A172 (cell line): ENCODE measurements at regions not wholly inside any gene's neighbourhood (a gene's known extent, or its start where the extent isn't known, plus 50 kb on each side); places are given as distances from the start of the nearest gene placed in this dataset.
"Not testable (repeated sequence)": the region's sequence is repeated elsewhere in the genome, so short reads cannot be mapped to it uniquely, and the experiment has no call there.

ENCODE experiments used
- DNase-seq: peaks from one replicate; pipeline ENCODE4 v3.0.0-alpha.2; 2015; ENCODE audit warnings: low spot score

- DNase-seq: no peak
Measured at GRCh38 chr7:34486371-34486770, 171.6 kb upstream of the NPSR1 start.

- no peak for DNase-seq
Measured at GRCh38 chr7:34487391-34488115, 170.5 kb upstream of the NPSR1 start.

- DNase-seq: no peak
Measured at GRCh38 chr7:34488766-34489165, 169.3 kb upstream of the NPSR1 start.

DNA sequence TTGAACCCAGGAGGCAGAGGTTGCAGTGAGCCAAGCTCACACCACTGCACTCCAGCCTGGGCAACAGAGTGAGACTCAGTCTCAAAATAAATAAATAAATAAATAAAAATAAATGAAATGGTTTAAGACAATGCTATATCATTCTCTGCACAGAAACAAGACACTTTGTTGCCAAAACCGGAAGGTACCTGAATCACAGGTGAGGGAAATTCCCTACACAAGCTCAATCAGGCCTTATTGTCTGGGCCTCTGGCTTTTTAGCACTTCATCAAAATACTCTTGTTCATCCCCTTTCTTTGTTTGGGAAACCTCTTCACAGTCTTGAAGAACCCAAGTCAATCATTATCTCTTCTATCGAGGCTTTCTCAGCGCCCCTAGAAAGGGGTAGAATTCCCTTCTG lies 166.1 kb upstream of the NPSR1 start:
- no peak for DNase-seq

- no peak for DNase-seq
Measured at GRCh38 chr7:34493752-34494151, 164.3 kb upstream of the NPSR1 start.

DNA sequence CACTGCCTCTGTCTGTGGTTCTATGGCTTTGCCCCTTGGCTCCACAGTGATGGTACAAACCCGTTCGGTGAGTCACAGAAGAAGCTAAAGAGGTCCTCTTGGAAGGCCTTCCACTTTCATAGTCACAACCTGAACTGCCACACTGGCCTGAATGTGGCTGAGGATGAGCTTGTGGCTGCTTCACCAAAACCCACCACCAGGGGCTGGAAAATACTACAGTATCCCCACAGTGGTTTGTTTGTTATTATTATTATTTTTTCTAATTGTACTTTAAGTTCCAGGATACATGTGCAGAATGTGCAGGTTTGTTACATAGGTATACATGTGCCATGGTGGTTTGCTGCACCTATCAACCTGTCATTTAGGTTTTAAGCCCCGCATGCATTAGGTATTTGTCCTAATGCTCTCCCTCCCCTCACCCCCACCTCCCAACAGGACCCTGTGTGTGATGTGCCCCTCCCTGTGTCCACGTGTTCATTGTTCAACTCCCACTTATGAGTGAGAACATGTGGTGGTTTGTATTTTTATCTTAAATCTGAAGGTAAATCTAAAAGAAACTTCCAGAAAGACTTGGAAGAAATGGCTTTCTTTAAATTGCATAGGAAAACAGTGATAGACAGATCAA lies 160.8 kb upstream of the NPSR1 start:
- no peak for DNase-seq

DNA sequence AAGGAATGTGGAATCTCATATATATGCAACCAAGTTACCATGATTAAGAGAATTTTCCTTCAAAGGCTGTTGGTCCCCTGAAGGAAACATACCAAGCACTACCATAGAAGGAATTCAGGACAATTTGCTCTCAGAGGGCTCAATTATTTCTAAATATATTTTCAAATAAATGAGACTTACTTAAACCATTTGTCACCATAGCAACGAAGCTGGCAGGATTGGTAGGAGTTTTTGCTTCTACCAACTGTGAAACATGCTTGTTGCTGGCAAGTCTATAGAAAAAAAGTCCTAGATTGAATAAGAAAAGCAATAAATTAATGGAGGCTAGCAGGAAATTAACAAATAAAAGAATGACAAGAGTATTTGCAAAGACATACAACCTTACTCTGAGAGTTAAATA lies 156.9 kb upstream of the NPSR1 start:
- DNase-seq: no peak

GRCh38 chr7:34507191-34507590 lies 150.8 kb upstream of the NPSR1 start:
- no peak for DNase-seq

GRCh38 chr7:34523226-34523918 lies 134.6 kb upstream of the NPSR1 start:
- peak; percentile 86 for DNase-seq

DNA sequence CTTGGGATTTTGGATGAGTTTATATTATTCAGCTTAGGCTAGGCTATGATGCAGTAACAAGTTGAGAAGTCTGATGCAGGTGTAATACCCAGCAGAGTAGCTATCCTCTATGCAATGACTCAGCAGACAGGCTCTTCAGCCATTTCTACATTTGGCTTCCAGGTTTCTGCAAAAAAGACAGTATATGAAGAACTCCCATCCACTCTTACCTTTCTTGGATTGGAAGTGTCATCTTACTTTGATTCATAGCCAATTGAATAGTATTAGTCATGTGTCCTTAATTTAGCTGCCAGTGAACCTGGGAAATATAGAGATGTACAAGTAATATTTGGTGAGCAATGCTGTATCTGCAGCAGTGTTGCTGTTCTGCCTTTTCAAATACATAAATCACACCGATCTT lies 127.8 kb upstream of the NPSR1 start:
- peak; percentile 46 for DNase-seq

- no peak for DNase-seq
Measured at GRCh38 chr7:34539003-34539402, 119.0 kb upstream of the NPSR1 start.

DNA sequence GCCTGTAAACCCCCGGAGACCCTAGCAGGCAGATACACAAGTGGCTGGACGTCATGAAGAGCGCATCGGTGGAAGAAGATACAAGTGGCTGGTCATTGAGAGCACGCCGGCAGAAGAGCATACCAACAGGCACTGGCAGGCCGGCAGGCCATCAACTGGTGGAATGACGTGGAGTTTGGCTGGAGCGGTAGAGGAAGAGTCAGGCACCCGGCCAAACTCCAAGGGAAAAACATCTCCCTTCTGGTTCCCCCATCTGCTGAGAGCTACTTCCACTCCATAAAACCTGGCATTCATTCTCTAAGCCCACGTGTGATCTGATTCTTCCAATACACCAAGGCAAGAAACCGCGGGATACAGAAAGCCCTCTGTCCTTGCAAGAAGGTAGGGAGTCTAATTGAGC lies 113.4 kb upstream of the NPSR1 start:
- DNase-seq: no peak

DNA sequence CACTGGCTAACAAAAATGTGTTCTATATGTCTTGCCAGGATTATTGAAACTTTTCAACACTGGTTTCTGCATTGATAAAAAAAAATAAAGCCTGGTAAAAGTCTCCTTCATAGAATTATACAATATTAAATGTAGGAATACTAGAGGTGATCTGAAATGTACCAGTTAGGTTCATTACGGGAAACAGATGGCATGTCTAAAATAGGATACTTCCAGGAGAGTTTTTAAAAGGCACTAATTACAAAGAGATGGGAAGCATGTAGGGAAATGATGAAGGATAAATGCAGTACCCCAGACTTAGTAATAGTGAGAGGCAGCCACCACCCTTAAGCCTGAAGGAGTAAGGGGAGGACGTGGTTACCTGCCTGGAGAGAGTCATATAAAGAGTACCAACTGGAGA lies 107.0 kb upstream of the NPSR1 start:
- DNase-seq: no peak

- no peak for DNase-seq
Measured at GRCh38 chr7:34552502-34552901, 105.5 kb upstream of the NPSR1 start.

DNA sequence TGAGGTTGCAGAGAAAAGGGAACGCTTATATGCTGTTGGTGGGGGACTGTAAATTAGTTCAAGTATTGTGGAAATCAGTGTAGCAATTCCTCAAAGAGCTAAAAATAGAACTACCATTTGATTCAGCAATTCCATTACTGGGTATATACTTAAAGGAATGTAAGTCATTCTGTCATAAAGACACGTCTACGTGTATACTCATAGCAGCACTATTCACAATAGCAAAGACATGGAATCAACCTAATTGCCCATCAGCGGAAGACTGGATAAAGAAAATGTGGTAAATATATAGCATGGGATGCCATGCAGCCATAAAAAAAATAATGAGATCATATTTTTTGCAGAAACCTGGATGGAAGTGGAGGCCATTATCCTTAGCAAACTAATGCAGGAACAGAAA lies 100.0 kb upstream of the NPSR1 start:
- DNase-seq: no peak

GRCh38 chr7:34564091-34564490 lies 93.9 kb upstream of the NPSR1 start:
- DNase-seq: no peak

GRCh38 chr7:34567906-34568305 lies 90.1 kb upstream of the NPSR1 start:
- no peak for DNase-seq

DNA sequence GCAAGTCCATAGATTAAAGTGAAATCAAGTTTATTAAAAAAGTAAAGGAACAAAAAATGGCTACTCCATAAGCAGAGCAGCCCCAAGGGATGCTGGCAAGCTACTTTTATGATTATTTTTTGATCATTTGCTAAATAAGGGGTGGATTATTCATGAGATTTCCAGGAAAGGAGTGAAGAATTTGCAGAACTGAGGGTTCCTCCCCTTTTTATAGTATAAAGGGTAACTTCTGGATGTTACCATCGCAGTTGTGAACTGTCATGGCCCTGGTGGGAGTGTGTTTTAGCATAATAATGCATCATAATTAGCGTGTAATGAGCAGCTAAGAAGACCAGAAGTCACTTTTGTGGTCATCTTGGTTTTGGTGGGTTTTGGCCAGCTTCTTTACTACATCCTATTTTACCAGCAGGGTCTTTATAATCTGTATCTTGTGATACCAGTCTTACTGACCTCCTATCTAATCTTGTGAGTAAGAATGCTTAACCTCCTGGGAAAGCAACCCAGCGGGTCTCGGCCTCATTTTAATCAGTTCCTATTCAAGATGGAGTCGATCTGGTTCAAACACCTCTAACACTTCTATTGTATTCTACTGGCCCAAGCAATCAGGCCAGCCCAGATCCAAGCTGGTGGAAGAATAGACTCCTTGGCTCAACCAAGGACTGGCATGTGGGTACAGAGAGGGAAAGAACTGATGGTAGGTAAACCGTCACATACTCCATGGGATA lies 87.9 kb upstream of the NPSR1 start:
- no peak for DNase-seq

DNA sequence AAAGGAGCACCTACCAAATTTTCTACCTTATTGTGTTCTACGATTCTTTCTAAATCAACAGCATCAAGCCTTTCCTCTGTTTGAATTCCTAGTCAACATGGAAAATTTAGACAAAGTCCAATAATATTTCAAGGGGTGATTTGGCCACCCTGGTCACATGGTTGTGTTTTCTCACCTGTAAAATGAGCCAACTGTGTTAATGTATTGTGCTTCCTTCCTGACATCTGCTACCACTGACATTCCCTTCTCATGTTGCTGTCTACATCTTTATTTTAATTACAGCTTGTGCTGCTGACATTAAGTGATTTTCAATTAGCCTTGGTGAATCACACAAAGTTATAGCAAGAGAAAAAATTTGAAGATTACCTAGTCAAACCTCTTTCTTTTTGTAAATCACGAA lies 83.0 kb upstream of the NPSR1 start:
- no peak for DNase-seq

- not testable (repeated sequence) for DNase-seq
Measured at GRCh38 chr7:34577934-34578333, 80.1 kb upstream of the NPSR1 start.

DNA sequence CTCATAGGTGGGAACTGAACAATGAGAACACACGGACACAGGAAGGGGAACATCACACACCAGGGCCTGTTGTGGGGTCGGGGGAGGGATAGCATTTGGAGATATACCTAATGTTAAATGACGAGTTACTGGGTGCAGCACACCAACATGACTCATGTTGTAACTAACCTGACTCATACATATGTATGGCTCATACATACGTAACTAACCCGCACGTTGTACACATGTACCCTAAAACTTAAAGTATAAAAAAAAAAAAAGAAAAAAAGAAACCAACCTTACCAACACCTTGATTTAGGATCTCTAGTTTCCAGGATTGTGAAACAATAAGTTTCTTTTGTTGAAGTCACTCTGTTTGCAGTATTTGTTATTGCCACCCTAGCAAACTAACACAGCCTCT lies 76.3 kb upstream of the NPSR1 start:
- not testable (repeated sequence) for DNase-seq

DNA sequence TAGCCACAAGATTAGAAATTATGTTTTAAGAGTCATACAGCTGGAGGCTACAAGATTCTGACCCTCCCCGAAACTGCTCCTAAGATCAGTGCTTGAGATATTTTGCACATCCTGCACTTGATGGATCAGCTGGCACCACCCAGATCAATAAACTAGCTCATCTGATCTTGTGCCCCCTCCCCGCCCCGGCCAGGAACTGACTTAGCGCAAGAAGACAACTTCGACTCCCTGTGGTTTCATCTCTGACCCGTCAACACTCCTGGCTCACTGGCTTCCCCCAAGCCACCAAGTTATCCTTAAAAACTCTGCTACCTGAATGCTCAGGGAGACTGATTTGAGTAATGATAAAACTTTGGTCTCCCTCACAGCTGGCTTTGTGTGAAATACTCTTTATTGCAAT lies 73.5 kb upstream of the NPSR1 start:
- no peak for DNase-seq

DNA sequence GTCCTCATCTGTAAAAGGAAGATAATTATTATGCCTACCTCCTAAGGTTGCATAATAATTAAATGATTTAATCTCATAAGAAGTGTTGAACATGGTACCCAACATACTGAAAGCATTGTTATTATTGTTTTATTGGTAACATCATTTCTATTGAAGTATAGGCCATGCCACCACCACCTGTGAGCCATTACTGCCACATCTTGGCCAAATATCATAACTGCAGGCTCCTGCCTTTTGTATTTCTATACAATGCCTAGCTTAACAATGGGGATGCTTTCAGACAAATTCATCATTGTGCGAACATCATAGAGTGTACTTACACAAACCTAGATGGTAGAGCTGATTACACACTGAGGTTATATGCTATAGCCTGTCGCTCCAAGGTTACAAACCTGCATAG lies 61.1 kb upstream of the NPSR1 start:
- DNase-seq: peak; percentile 21
